Heart right ventricle (tissue), 16 donors: ENCODE measurements at regions not wholly inside any gene's neighbourhood (a gene's known extent, or its start where the extent isn't known, plus 50 kb on each side); places are given as distances from the start of the nearest gene placed in this dataset.

Source experiments
- ATAC-seq, 8 donors: fragments of 200-7000 bp; cut with Tn5 transposase; one replicate each; pipeline ENCODE4 v1.9.1; 2020; ENCODE audit warnings: mild to moderate bottlenecking in 8 of 8, moderate library complexity in 8 of 8, moderate number of reproducible peaks in 1 of 8
- DNase-seq, 2 donors: peaks; one replicate each; pipeline ENCODE4 v3.0.0-alpha.2; 2020
- H3K27ac ChIP-seq, 10 donors: fragments of 200-600 bp; sonication (generic) in 2 of 10; one replicate each; pipeline versions ENCODE4 v1.5.0 to v1.8.0; 2020 to 2022; ENCODE audit warnings: mild to moderate bottlenecking in 3 of 10
- H3K27me3 ChIP-seq, 7 donors: fragments of 200-600 bp; one replicate each; pipeline ENCODE4 v1.8.0; 2021 to 2022; ENCODE audit warnings: mild to moderate bottlenecking in 2 of 7
- H3K36me3 ChIP-seq, 9 donors: fragments of 200-600 bp; sonication (generic) in 1 of 9; one replicate each; pipeline versions ENCODE4 v1.5.0 to v1.8.0; 2020 to 2022; ENCODE audit warnings: mild to moderate bottlenecking in 2 of 9
- H3K4me1 ChIP-seq, 9 donors: fragments of 200-600 bp; sonication (generic) in 1 of 9; one replicate each; pipeline versions ENCODE4 v1.5.0 to v1.8.0; 2020 to 2022; ENCODE audit warnings: mild to moderate bottlenecking in 4 of 9
- H3K4me3 ChIP-seq, 10 donors: fragments of 200-600 bp; sonication (generic) in 2 of 10; one replicate each; pipeline versions ENCODE4 v1.5.0 to v1.8.0; 2020 to 2022; ENCODE audit warnings: mild to moderate bottlenecking in 7 of 10, moderate library complexity in 2 of 10
- H3K9me3 ChIP-seq, 11 donors: fragments of 200-600 bp in 10 of 11; sonication (generic) in 2 of 11; one replicate each; pipeline versions ENCODE4 v1.5.0 to v1.8.0; 2013 to 2022; ENCODE audit warnings: mild to moderate bottlenecking in 2 of 11, control low read depth in 1 of 11, moderate library complexity in 1 of 11
- CTCF ChIP-seq, 9 donors: fragments of 200-600 bp; sonication (generic) in 2 of 9; IDR thresholded peaks; one replicate each; pipeline versions ENCODE4 v1.5.0 to v1.8.0; 2021 to 2022; ENCODE audit warnings: antibody characterized with exemption in 9 of 9, mild to moderate bottlenecking in 5 of 9, moderate library complexity in 1 of 9
- WGBS, 2 donors: extraction: QIAGEN DNeasy Blood & Tissue Kit; methylation state at CpG; one replicate each; pipeline ENCODE4 v1.1.7; 2013; ENCODE audit warnings: inconsistent platforms in 1 of 2; 5-methylcytosine and 5-hydroxymethylcytosine counted together
- intact Hi-C, 10 donors: fragments of 100-400 bp; cut with DNase I; formaldehyde crosslinking; loops; one replicate each; pipeline versions ENCODE4 v1.11.1 to v1.14.2; 2022
- donor health status: Arrhythmogenic right ventricular cardiomyopathy.
- donor health status: ischemic (EF 13 %, LVEDD 7.1; RV severe dilation, severe dysfunction).
- donor health status: healthy with polysubstance abuse.
- donor health status: DM: no; HTN: yes; CAD: no.
- donor health status: DM: no; HTN: no; CAD: no.
- donor health status: ischemic (EF 25% LVEDD 6.9; RV normal size, moderate dysfunction).
- donor health status: ischemic (EF 25% LVEDD 5.7; RV mildly dilated, moderate dysfunction).
- donor health status: healthy.
- donor health status: DM: yes; HTN: yes; CAD: no.
- donor health status: Ischemic cardiomyopathy.
- donor health status: ischemic (EF 35%, LVEDD 5.7; RV mildly dilated, moderate dysfunction).
- donor health status: nonischemic (EF 11% LVEDD 7.7; RV severe dilation, severe dysfunction).
- donor health status: DM: yes; HTN: yes; CAD: no.
- donor health status: PGD.
- donor health status: ischemic (EF 29% LVEDD 5.4; RV normal size, mild dysfunction).
- donor health status: nonischemic (EF 23%, LVEDD 6.1; RV moderate dilation, normal function).

- H3K36me3 ChIP-seq, result no peaks in the 10 kb centered on the region
- DNase-seq (no peak), ATAC-seq (no peak)
- intact Hi-C loops, result no loop called here
- WGBS, 2 donors, result 90 to 93% methylated on average over 3 of the region's 3 CpGs
- no peaks in the 10 kb centered on the region for H3K9me3 ChIP-seq
- H3K4me3 ChIP-seq, result no peak overlapping the region
- no peak overlapping the region for H3K27ac ChIP-seq
- no peaks in the 10 kb centered on the region for H3K27me3 ChIP-seq
- H3K4me1 ChIP-seq, result peaks cover 0 to 29% (median 11%) of the 10 kb centered on the region in 9 donors
- TF ChIP-seq CTCF (IDR thresholded peaks at IDR 0.05), result no peak
Observed at GRCh38 chr4:100588076-100588475, 70.3 kb upstream of the EMCN start.

- no peak for TF ChIP-seq CTCF (IDR thresholded peaks at IDR 0.05)
- intact Hi-C loops, result no loop called here
- H3K4me3 ChIP-seq, result no peak overlapping the region
- no peaks in the 10 kb centered on the region for H3K4me1 ChIP-seq
- WGBS, 2 donors, result 45 to 68% methylated on average over 2 of the region's 2 CpGs
- no peaks in the 10 kb centered on the region for H3K27me3 ChIP-seq
- no peak for DNase-seq
- no peaks in the 10 kb centered on the region for H3K9me3 ChIP-seq
- H3K27ac ChIP-seq, result no peak overlapping the region
- no peaks in the 10 kb centered on the region for H3K36me3 ChIP-seq
- ATAC-seq, result no peak
Observed at GRCh38 chr4:100582146-100582545, 64.3 kb upstream of the EMCN start.

GRCh38 chr4:100581337-100581736 is 63.5 kb upstream of the EMCN start:
- H3K36me3 ChIP-seq, result no peaks in the 10 kb centered on the region
- no peak overlapping the region for H3K4me3 ChIP-seq
- H3K4me1 ChIP-seq, result no peaks in the 10 kb centered on the region
- no peaks in the 10 kb centered on the region for H3K27me3 ChIP-seq
- DNase-seq (no peak), ATAC-seq (no peak)
- no peak overlapping the region for H3K27ac ChIP-seq
- no peaks in the 10 kb centered on the region for H3K9me3 ChIP-seq
- TF ChIP-seq CTCF (IDR thresholded peaks at IDR 0.05), result no peak
- WGBS, 2 donors, result 60 to 67% methylated on average over 2 of the region's 2 CpGs
- intact Hi-C loops, result no loop called here

- WGBS, 2 donors, result 88 to 93% methylated on average over 3 of the region's 3 CpGs
- no peaks in the 10 kb centered on the region for H3K9me3 ChIP-seq
- DNase-seq (no peak), ATAC-seq (no peak)
- TF ChIP-seq CTCF (IDR thresholded peaks at IDR 0.05), result no peak
- H3K27me3 ChIP-seq, result no peaks in the 10 kb centered on the region
- intact Hi-C loops, result no loop called here
- H3K27ac ChIP-seq, result no peak overlapping the region
- no peaks in the 10 kb centered on the region for H3K4me1 ChIP-seq
- no peaks in the 10 kb centered on the region for H3K36me3 ChIP-seq
- H3K4me3 ChIP-seq, result no peak overlapping the region
Observed at GRCh38 chr4:100576570-100576969, 58.7 kb upstream of the EMCN start.

- intact Hi-C loops, result no loop called here
Observed at GRCh38 chr4:100574607-100575006, 56.8 kb upstream of the EMCN start.

More at GRCh38 chr4:100574607-100575006, 56.8 kb upstream of the EMCN start:
- Histone ChIP-seq H3K27me3 (no peaks in the 10 kb centered on the region), H3K9me3 (no peaks in the 10 kb centered on the region), H3K36me3 (no peaks in the 10 kb centered on the region), H3K4me3 (no peak overlapping the region), H3K27ac (no peak overlapping the region), H3K4me1 (no peaks in the 10 kb centered on the region)
- TF ChIP-seq CTCF (IDR thresholded peaks at IDR 0.05), result no peak
- ATAC-seq, result no peak
- 91 to 93% methylated on average over 2 of the region's 2 CpGs for WGBS, 2 donors
- DNase-seq, result no peak
